ENCODE measurements at regions not wholly inside any gene's neighbourhood (a gene's known extent, or its start where the extent isn't known, plus 50 kb on each side); places are given as distances from the start of the nearest gene placed in this dataset.

GRCh38 chr20:52895701-52896100, 76.5 kb upstream of the TSHZ2 start:
- TF ChIP-seq POLR2AphosphoS5 (IDR thresholded peaks at IDR 0.05; ENCODE audit: low read depth, low read length) (no peak), POLR2A (IDR thresholded peaks at IDR 0.05; ENCODE audit: low read depth, low read length) (no peak), PAX5 (IDR thresholded peaks at IDR 0.05; ENCODE audit: insufficient read depth, low read length, severe bottlenecking) (no peak), TAF1 (IDR thresholded peaks at IDR 0.05; ENCODE audit: low read depth, low read length) (no peak), POU2F2 (IDR thresholded peaks at IDR 0.05; ENCODE audit: low read depth, low read length) (no peak), SPI1 (IDR thresholded peaks at IDR 0.05; ENCODE audit: low read depth, low read length) (no peak)
- DNase-seq (ENCODE audit: insufficient read length, low spot score) = no peak
- FAIRE-seq = no peak

GRCh38 chr20:52895235-52895634, 76.9 kb upstream of the TSHZ2 start:
- no peak for DNase-seq (ENCODE audit: insufficient read length, low spot score)
- FAIRE-seq = no peak
- no peak for TF ChIP-seq PAX5 (IDR thresholded peaks at IDR 0.05; ENCODE audit: insufficient read depth, low read length, severe bottlenecking)
- no peak for TF ChIP-seq SPI1 (IDR thresholded peaks at IDR 0.05; ENCODE audit: low read depth, low read length)
- no peak for TF ChIP-seq POLR2A (IDR thresholded peaks at IDR 0.05; ENCODE audit: low read depth, low read length)
- no peak for TF ChIP-seq POLR2AphosphoS5 (IDR thresholded peaks at IDR 0.05; ENCODE audit: low read depth, low read length)
- no peak for TF ChIP-seq TAF1 (IDR thresholded peaks at IDR 0.05; ENCODE audit: low read depth, low read length)
- no peak for TF ChIP-seq POU2F2 (IDR thresholded peaks at IDR 0.05; ENCODE audit: low read depth, low read length)

GRCh38 chr20:52893498-52893897, 78.7 kb upstream of the TSHZ2 start:
- DNase-seq (ENCODE audit: insufficient read length, low spot score) (no peak), FAIRE-seq (no peak)
- TF ChIP-seq POLR2AphosphoS5 (IDR thresholded peaks at IDR 0.05; ENCODE audit: low read depth, low read length) (no peak), TAF1 (IDR thresholded peaks at IDR 0.05; ENCODE audit: low read depth, low read length) (no peak), PAX5 (IDR thresholded peaks at IDR 0.05; ENCODE audit: insufficient read depth, low read length, severe bottlenecking) (no peak), POU2F2 (IDR thresholded peaks at IDR 0.05; ENCODE audit: low read depth, low read length) (no peak), POLR2A (IDR thresholded peaks at IDR 0.05; ENCODE audit: low read depth, low read length) (no peak), SPI1 (IDR thresholded peaks at IDR 0.05; ENCODE audit: low read depth, low read length) (no peak)

GRCh38 chr20:52892023-52892422, 80.1 kb upstream of the TSHZ2 start:
- TF ChIP-seq SPI1 (IDR thresholded peaks at IDR 0.05; ENCODE audit: low read depth, low read length) = no peak
- TF ChIP-seq POU2F2 (IDR thresholded peaks at IDR 0.05; ENCODE audit: low read depth, low read length) = no peak
- no peak for TF ChIP-seq TAF1 (IDR thresholded peaks at IDR 0.05; ENCODE audit: low read depth, low read length)
- TF ChIP-seq PAX5 (IDR thresholded peaks at IDR 0.05; ENCODE audit: insufficient read depth, low read length, severe bottlenecking) = no peak
- no peak for TF ChIP-seq POLR2A (IDR thresholded peaks at IDR 0.05; ENCODE audit: low read depth, low read length)
- TF ChIP-seq POLR2AphosphoS5 (IDR thresholded peaks at IDR 0.05; ENCODE audit: low read depth, low read length) = no peak
- FAIRE-seq (no peak), DNase-seq (ENCODE audit: insufficient read length, low spot score) (no peak)

- no peak for TF ChIP-seq TAF1 (IDR thresholded peaks at IDR 0.05; ENCODE audit: low read depth, low read length)
- TF ChIP-seq SPI1 (IDR thresholded peaks at IDR 0.05; ENCODE audit: low read depth, low read length) = 0 out of 2 replicates have a peak, but pooled peaks have one; percentile 7
- no peak for FAIRE-seq
- no peak for DNase-seq (ENCODE audit: insufficient read length, low spot score)
Observed at GRCh38 chr20:52890130-52890529, 82.0 kb upstream of the TSHZ2 start.

- DNase-seq (ENCODE audit: insufficient read length, low spot score) (no peak), FAIRE-seq (no peak)
- no peak for TF ChIP-seq POU2F2 (IDR thresholded peaks at IDR 0.05; ENCODE audit: low read depth, low read length)
- TF ChIP-seq TAF1 (IDR thresholded peaks at IDR 0.05; ENCODE audit: low read depth, low read length) = no peak
- TF ChIP-seq PAX5 (IDR thresholded peaks at IDR 0.05; ENCODE audit: insufficient read depth, low read length, severe bottlenecking) = no peak
- TF ChIP-seq POLR2AphosphoS5 (IDR thresholded peaks at IDR 0.05; ENCODE audit: low read depth, low read length) = no peak
- no peak for TF ChIP-seq SPI1 (IDR thresholded peaks at IDR 0.05; ENCODE audit: low read depth, low read length)
- TF ChIP-seq POLR2A (IDR thresholded peaks at IDR 0.05; ENCODE audit: low read depth, low read length) = no peak
Observed at GRCh38 chr20:52889225-52889624, 82.9 kb upstream of the TSHZ2 start.

- DNase-seq (ENCODE audit: insufficient read length, low spot score) = no peak
- FAIRE-seq = no peak
- TF ChIP-seq PAX5 (IDR thresholded peaks at IDR 0.05; ENCODE audit: insufficient read depth, low read length, severe bottlenecking) (no peak), TAF1 (IDR thresholded peaks at IDR 0.05; ENCODE audit: low read depth, low read length) (no peak), POLR2A (IDR thresholded peaks at IDR 0.05; ENCODE audit: low read depth, low read length) (no peak), POLR2AphosphoS5 (IDR thresholded peaks at IDR 0.05; ENCODE audit: low read depth, low read length) (no peak), POU2F2 (IDR thresholded peaks at IDR 0.05; ENCODE audit: low read depth, low read length) (no peak), SPI1 (IDR thresholded peaks at IDR 0.05; ENCODE audit: low read depth, low read length) (no peak)
Observed at GRCh38 chr20:52888096-52888495, 84.1 kb upstream of the TSHZ2 start.

GRCh38 chr20:52880997-52881396, 91.2 kb upstream of the TSHZ2 start:
- DNase-seq (ENCODE audit: insufficient read length, low spot score) (no peak), FAIRE-seq (no peak)
- TF ChIP-seq POLR2AphosphoS5 (IDR thresholded peaks at IDR 0.05; ENCODE audit: low read depth, low read length) (no peak), PAX5 (IDR thresholded peaks at IDR 0.05; ENCODE audit: insufficient read depth, low read length, severe bottlenecking) (no peak), POU2F2 (IDR thresholded peaks at IDR 0.05; ENCODE audit: low read depth, low read length) (no peak), POLR2A (IDR thresholded peaks at IDR 0.05; ENCODE audit: low read depth, low read length) (no peak), SPI1 (IDR thresholded peaks at IDR 0.05; ENCODE audit: low read depth, low read length) (no peak), TAF1 (IDR thresholded peaks at IDR 0.05; ENCODE audit: low read depth, low read length) (no peak)

GRCh38 chr20:52880259-52880658, 91.9 kb upstream of the TSHZ2 start:
- no peak for FAIRE-seq
- TF ChIP-seq TAF1 (IDR thresholded peaks at IDR 0.05; ENCODE audit: low read depth, low read length) (no peak), POLR2AphosphoS5 (IDR thresholded peaks at IDR 0.05; ENCODE audit: low read depth, low read length) (no peak), POLR2A (IDR thresholded peaks at IDR 0.05; ENCODE audit: low read depth, low read length) (no peak)
- DNase-seq (ENCODE audit: insufficient read length, low spot score) = no peak

- DNase-seq (ENCODE audit: insufficient read length, low spot score) (no peak), FAIRE-seq (no peak)
- TF ChIP-seq POU2F2 (IDR thresholded peaks at IDR 0.05; ENCODE audit: low read depth, low read length) (no peak), SPI1 (IDR thresholded peaks at IDR 0.05; ENCODE audit: low read depth, low read length) (no peak), PAX5 (IDR thresholded peaks at IDR 0.05; ENCODE audit: insufficient read depth, low read length, severe bottlenecking) (no peak), POLR2AphosphoS5 (IDR thresholded peaks at IDR 0.05; ENCODE audit: low read depth, low read length) (no peak), POLR2A (IDR thresholded peaks at IDR 0.05; ENCODE audit: low read depth, low read length) (no peak), TAF1 (IDR thresholded peaks at IDR 0.05; ENCODE audit: low read depth, low read length) (no peak)
Observed at GRCh38 chr20:52874241-52874640, 97.9 kb upstream of the TSHZ2 start.
